H1 (cell line): ENCODE measurements at regions not wholly inside any gene's neighbourhood (a gene's known extent, or its start where the extent isn't known, plus 50 kb on each side); places are given as distances from the start of the nearest gene placed in this dataset.

Experiments
- CTCF ChIA-PET: fragments of 300-600 bp; sonication (Branson Sonifier 250); formaldehyde crosslinking; loops from one replicate; lab custom pipeline; 2021; ENCODE audit not compliant: partially characterized antibody; lab: Charles Lee
- POLR2A ChIA-PET: fragments of 300-600 bp; sonication (Branson Sonifier 250); formaldehyde crosslinking; loops from one replicate; lab custom pipeline; 2021; ENCODE audit warnings: inconsistent platforms; ENCODE audit not compliant: partially characterized antibody; lab: Charles Lee
- DNase-seq, 2 experiments: peaks; one replicate each; pipeline versions ENCODE4 v3.0.0 to v3.0.0-alpha.2; 2010 to 2022; ENCODE audit warnings: low spot score in 2 of 2, low read depth in 1 of 2, mixed read lengths in 1 of 2
- FAIRE-seq: peaks from 2 replicates; lab custom pipeline; 2011; peaks lifted over from hg19 to GRCh38; lab: Jason Lieb, UNC
- H2AFZ ChIP-seq: 2 replicates; pipeline ENCODE4 v1.8.1; 2012; ENCODE audit warnings: low read length, inconsistent platforms
- H2AK5ac ChIP-seq: 2 replicates; pipeline ENCODE4 v1.6.1; 2013; ENCODE audit warnings: low read depth, low read length
- H2BK120ac ChIP-seq: replicated peaks from 2 replicates; pipeline ENCODE3; 2013; ENCODE audit warnings: low read depth, low read length, inconsistent platforms
- H2BK12ac ChIP-seq: 2 replicates; pipeline ENCODE4 v1.6.1; 2013; ENCODE audit warnings: low read depth, low read length
- H2BK15ac ChIP-seq: 2 replicates; pipeline ENCODE4 v1.6.1; 2013; ENCODE audit warnings: low read length
- H2BK20ac ChIP-seq: 2 replicates; pipeline ENCODE4 v1.6.1; 2013; ENCODE audit warnings: low read length
- H2BK5ac ChIP-seq: 2 replicates; pipeline ENCODE4 v1.6.1; 2013; ENCODE audit warnings: low read depth, low read length
- H3K14ac ChIP-seq: 2 replicates; pipeline ENCODE4 v1.6.1; 2013; ENCODE audit warnings: inconsistent platforms; ENCODE audit not compliant: insufficient read length
- H3K18ac ChIP-seq: 2 replicates; pipeline ENCODE4 v1.6.1; 2013; ENCODE audit warnings: low read length; ENCODE audit errors: extremely low read depth
- H3K23ac ChIP-seq: 2 replicates; pipeline ENCODE4 v1.6.1; 2013; ENCODE audit warnings: inconsistent platforms; ENCODE audit not compliant: insufficient read length
- H3K23me2 ChIP-seq: 2 replicates; pipeline ENCODE4 v1.6.1; 2013; ENCODE audit warnings: low read depth, low read length
- H3K27ac ChIP-seq: 2 replicates; pipeline ENCODE4 v1.6.1; 2011; ENCODE audit warnings: low read depth, low read length, inconsistent platforms
- H3K27me3 ChIP-seq, 4 experiments: replicated peaks in 1 of 4; 1 replicate in 1 of 4; 2 replicates in 3 of 4; pipeline versions ENCODE4 v1.6.1 to v1.8.1; 2011 to 2013; ENCODE audit warnings: low read length in 3 of 4, mild to moderate bottlenecking in 3 of 4, inconsistent platforms in 2 of 4, mixed read lengths in 2 of 4, moderate library complexity in 1 of 4; ENCODE audit not compliant: control insufficient read depth in 3 of 4, insufficient read depth in 3 of 4; ENCODE audit errors: extremely low read depth in 1 of 4
- H3K36me3 ChIP-seq, 4 experiments: 2 replicates each; pipeline versions ENCODE4 v1.6.1 to v1.8.1; 2011 to 2013; ENCODE audit warnings: mild to moderate bottlenecking in 4 of 4, low read length in 3 of 4, moderate library complexity in 2 of 4, control low read depth in 1 of 4, inconsistent platforms in 1 of 4; ENCODE audit not compliant: insufficient read depth in 4 of 4, control insufficient read depth in 2 of 4
- H3K4ac ChIP-seq: replicated peaks from 2 replicates; pipeline ENCODE3; 2013; ENCODE audit warnings: low read length, low read depth, mixed read lengths, inconsistent platforms; ENCODE audit not compliant: insufficient read length
- H3K4me1 ChIP-seq, 4 experiments: replicated peaks in 1 of 4; 1 replicate in 1 of 4; 2 replicates in 3 of 4; pipeline versions ENCODE4 v1.6.1 to v1.8.1; 2011 to 2013; ENCODE audit warnings: low read length in 3 of 4, inconsistent platforms in 2 of 4, mixed read lengths in 1 of 4; ENCODE audit not compliant: insufficient read depth in 4 of 4, control insufficient read depth in 3 of 4
- H3K4me2 ChIP-seq, 2 experiments: 2 replicates each; pipeline versions ENCODE4 v1.6.1 to v1.8.1; 2011 to 2013; ENCODE audit warnings: low read depth in 2 of 2, low read length in 2 of 2, control low read depth in 1 of 2, inconsistent platforms in 1 of 2, mild to moderate bottlenecking in 1 of 2; ENCODE audit not compliant: insufficient read depth in 1 of 2
- H3K4me3 ChIP-seq, 4 experiments: fragments of 200-600, 300-600 bp in 1 of 4; sonication (generic), shearing (Covaris generic), sonication (Bioruptor Twin) in 1 of 4; 2 replicates each; pipeline versions ENCODE4 v1.5.1 to v1.8.1; 2011 to 2016; ENCODE audit warnings: low read length in 4 of 4, low read depth in 3 of 4, control low read depth in 2 of 4, inconsistent platforms in 2 of 4, mild to moderate bottlenecking in 2 of 4, mixed read lengths in 1 of 4, moderate library complexity in 1 of 4; ENCODE audit not compliant: insufficient read depth in 2 of 4; ENCODE audit errors: extremely low read depth in 1 of 4
- H3K56ac ChIP-seq: replicated peaks from 2 replicates; pipeline ENCODE3; 2013; ENCODE audit warnings: low read depth, mild to moderate bottlenecking, mixed read lengths, low read length, inconsistent platforms; ENCODE audit not compliant: insufficient read length
- H3K79me1 ChIP-seq: 2 replicates; pipeline ENCODE4 v1.6.1; 2013; ENCODE audit warnings: low read depth, low read length, control low read depth
- H3K79me2 ChIP-seq, 2 experiments: 2 replicates each; pipeline versions ENCODE4 v1.6.1 to v1.8.1; 2012 to 2013; ENCODE audit warnings: low read length in 2 of 2, mild to moderate bottlenecking in 2 of 2, inconsistent platforms in 1 of 2; ENCODE audit not compliant: insufficient read depth in 2 of 2, control insufficient read depth in 1 of 2
- H3K9ac ChIP-seq, 4 experiments: replicated peaks in 1 of 4; 1 replicate in 1 of 4; 2 replicates in 3 of 4; pipeline versions ENCODE4 v1.6.1 to v1.8.1; 2011 to 2013; ENCODE audit warnings: low read depth in 3 of 4, low read length in 3 of 4, control low read depth in 2 of 4, mild to moderate bottlenecking in 2 of 4, moderate library complexity in 2 of 4, inconsistent platforms in 1 of 4; ENCODE audit errors: extremely low read depth in 1 of 4
- H3K9me3 ChIP-seq, 2 experiments: 2 replicates each; pipeline versions ENCODE4 v1.6.1 to v1.8.1; 2012 to 2013; ENCODE audit warnings: mild to moderate bottlenecking in 2 of 2, moderate library complexity in 2 of 2, control low read depth in 1 of 2, inconsistent platforms in 1 of 2, low read depth in 1 of 2, low read length in 1 of 2, mixed read lengths in 1 of 2; ENCODE audit not compliant: insufficient read depth in 2 of 2
- H4K20me1 ChIP-seq, 2 experiments: replicated peaks in 1 of 2; 2 replicates each; pipeline versions ENCODE3 to v1.8.1; 2011 to 2013; ENCODE audit warnings: inconsistent platforms in 2 of 2, low read length in 2 of 2, mild to moderate bottlenecking in 1 of 2; ENCODE audit not compliant: insufficient read depth in 2 of 2, control insufficient read depth in 1 of 2
- H4K5ac ChIP-seq: 2 replicates; pipeline ENCODE4 v1.6.1; 2013; ENCODE audit warnings: low read length, low read depth, mixed read lengths, inconsistent platforms; ENCODE audit not compliant: insufficient read length
- H4K8ac ChIP-seq: 2 replicates; pipeline ENCODE4 v1.8.0; 2013; ENCODE audit warnings: mild to moderate bottlenecking, moderate library complexity, low read length, inconsistent platforms; ENCODE audit not compliant: insufficient read depth; ENCODE audit errors: extremely low read depth
- H4K91ac ChIP-seq: replicated peaks from 2 replicates; pipeline ENCODE3; 2013; ENCODE audit warnings: low read length, mixed read lengths, inconsistent platforms; ENCODE audit not compliant: insufficient read length
- ASH2L ChIP-seq: fragments of 200-600, 300-600 bp; sonication (generic); IDR thresholded peaks from one replicate; pipeline ENCODE4 v1.7.1; 2017; ENCODE audit warnings: low read length
- BRCA1 ChIP-seq: IDR thresholded peaks from 2 replicates; pipeline ENCODE4 v1.6.1; 2012; ENCODE audit warnings: low read depth, low read length, improper control_type of control experiment
- CREB1 ChIP-seq: IDR thresholded peaks from 2 replicates; pipeline ENCODE4 v1.6.1; 2012; ENCODE audit warnings: inconsistent platforms
- E2F6 ChIP-seq: IDR thresholded peaks from 2 replicates; pipeline ENCODE4 v1.6.1; 2012; ENCODE audit warnings: inconsistent platforms
- EZH2 ChIP-seq: fragments of 200-600 bp; sonication (generic); IDR thresholded peaks from 2 replicates; pipeline ENCODE4 v1.7.1; 2012; ENCODE audit warnings: low read depth, mild to moderate bottlenecking, moderate library complexity, low read length, inconsistent platforms; ENCODE audit not compliant: severe bottlenecking
- KDM5A ChIP-seq: fragments of 200-600 bp; IDR thresholded peaks from 2 replicates; pipeline ENCODE4 v1.7.1; 2012; ENCODE audit warnings: mild to moderate bottlenecking, low read length, inconsistent platforms, mixed read lengths
- NANOG ChIP-seq: IDR thresholded peaks from 2 replicates; pipeline ENCODE4 v1.6.1; 2011; ENCODE audit warnings: low read length, low read depth, mild to moderate bottlenecking, inconsistent platforms; ENCODE audit not compliant: insufficient read depth, poor library complexity, severe bottlenecking
- POLR2A ChIP-seq, 2 experiments: IDR thresholded peaks; 1 replicate in 1 of 2; 2 replicates in 1 of 2; pipeline ENCODE4 v1.6.1; 2011; ENCODE audit warnings: low read depth in 2 of 2, low read length in 2 of 2, mild to moderate bottlenecking in 2 of 2; ENCODE audit errors: control extremely low read depth in 1 of 2
- POU5F1 ChIP-seq: IDR thresholded peaks from 2 replicates; pipeline ENCODE4 v1.6.1; 2011; ENCODE audit warnings: low read depth, mild to moderate bottlenecking, low read length, moderate library complexity
- RBBP5 ChIP-seq: IDR thresholded peaks from 2 replicates; pipeline ENCODE4 v1.7.1; 2012; ENCODE audit warnings: low read depth, mild to moderate bottlenecking, inconsistent platforms, low read length, moderate library complexity, borderline replicate concordance
- RNF2 ChIP-seq: fragments of 200-900, 300-1000 bp; sonication (generic); IDR thresholded peaks from 2 replicates; pipeline ENCODE4 v1.7.1; 2016; ENCODE audit warnings: borderline replicate concordance, low read depth, mild to moderate bottlenecking, antibody characterized with exemption, low read length; ENCODE audit not compliant: poor library complexity, severe bottlenecking; ENCODE audit errors: missing control alignments
- SAP30 ChIP-seq: fragments of 300-600 bp; sonication (generic); IDR thresholded peaks from 2 replicates; pipeline ENCODE4 v1.7.1; 2012; ENCODE audit warnings: low read length, moderate library complexity, mild to moderate bottlenecking, inconsistent platforms; ENCODE audit not compliant: insufficient read depth, insufficient replicate concordance
- SIRT6 ChIP-seq: IDR thresholded peaks from one replicate; pipeline ENCODE4 v1.7.1; 2012; ENCODE audit warnings: low read length, inconsistent platforms
- SP4 ChIP-seq: IDR thresholded peaks from 2 replicates; pipeline ENCODE4 v1.6.1; 2012; ENCODE audit warnings: low read length, inconsistent platforms
- SRF ChIP-seq: IDR thresholded peaks from 2 replicates; pipeline ENCODE4 v1.6.1; 2011; ENCODE audit warnings: mild to moderate bottlenecking, low read depth, low read length, moderate library complexity
- WGBS, 2 experiments: shearing (Covaris generic) in 1 of 2; methylation state at CpG; one replicate each; pipeline versions ENCODE4 v1.1.6 to v1.1.7; 2013 to 2015; ENCODE audit warnings: low lambda C conversion rate in 2 of 2, mixed read lengths in 2 of 2, inconsistent platforms in 1 of 2, low coverage in 1 of 2, missing lambda C conversion rate in 1 of 2; ENCODE audit not compliant: insufficient replicate concordance in 2 of 2, insufficient coverage in 1 of 2, insufficient read length in 1 of 2; ENCODE audit errors: extremely low coverage in 1 of 2, missing lambda C conversion rate in 1 of 2; 5-methylcytosine and 5-hydroxymethylcytosine counted together

DNA sequence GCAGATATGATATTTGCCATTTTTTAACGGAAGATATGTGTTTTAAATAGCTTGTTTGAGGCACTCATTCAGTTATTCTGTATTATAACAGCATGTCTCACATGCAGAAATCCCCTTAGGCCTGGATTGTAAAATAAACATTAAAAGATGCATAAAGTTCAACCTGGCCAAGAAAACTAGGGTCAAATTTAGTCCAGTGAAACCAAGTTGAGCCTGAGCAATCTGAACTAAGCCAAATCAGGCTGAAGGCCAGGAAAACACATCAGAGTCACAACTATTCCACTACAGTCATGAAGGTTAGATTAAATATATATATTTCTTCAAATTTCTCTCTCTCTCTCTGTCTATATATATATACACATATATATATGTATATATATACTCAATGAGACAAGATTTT, 504.8 kb downstream of the SLITRK1 start:
- H4K91ac ChIP-seq: no peak overlapping the region
- H3K79me2 ChIP-seq: no peaks in the 10 kb centered on the region
- no peak overlapping the region for H2AK5ac ChIP-seq
- H3K27me3 ChIP-seq: no peaks in the 10 kb centered on the region
- no peaks in the 10 kb centered on the region for H3K4me1 ChIP-seq
- H4K8ac ChIP-seq: no peak overlapping the region
- H3K27ac ChIP-seq: no peak overlapping the region
- H2AFZ ChIP-seq: no peak overlapping the region
- no peak overlapping the region for H3K4me2 ChIP-seq
- 86% methylated on average over 1 of the region's 1 CpG; no CpG with 5 or more reads in 1 of the 2 experiments for WGBS, 2 experiments
- ChIA-PET CTCF (no interaction called here), POLR2A (no interaction called here)
- H3K23me2 ChIP-seq: peaks cover 2% of the 10 kb centered on the region; the same call in 1 of the 2 replicates
- H3K9me3 ChIP-seq: no peaks in the 10 kb centered on the region
- H2BK20ac ChIP-seq: no peak overlapping the region
- no peak overlapping the region for H3K14ac ChIP-seq
- H2BK5ac ChIP-seq: no peak overlapping the region
- H2BK120ac ChIP-seq: no peak overlapping the region
- H3K4me3 ChIP-seq: no peak overlapping the region
- H3K4ac ChIP-seq: no peak overlapping the region
- FAIRE-seq (no peak), DNase-seq (no peak)
- no peak overlapping the region for H2BK15ac ChIP-seq
- no peak overlapping the region for H3K18ac ChIP-seq
- no peak overlapping the region for H3K56ac ChIP-seq
- no peak overlapping the region for H2BK12ac ChIP-seq
- no peaks in the 10 kb centered on the region for H3K79me1 ChIP-seq
- H4K20me1 ChIP-seq: no peaks in the 10 kb centered on the region
- no peak overlapping the region for H3K9ac ChIP-seq
- no peaks in the 10 kb centered on the region for H3K36me3 ChIP-seq
- no peak overlapping the region for H4K5ac ChIP-seq
- H3K23ac ChIP-seq: no peak overlapping the region
- TF ChIP-seq SRF (no peak), E2F6 (no peak), NANOG (no peak), SIRT6 (no peak), SAP30 (no peak), RNF2 (no peak), SP4 (no peak), ASH2L (no peak), RBBP5 (no peak), POU5F1 (no peak), CREB1 (no peak), POLR2A (IDR thresholded peaks at IDR 0.05; ENCODE audit: control extremely low read depth in 1 of 2, low read depth in 2 of 2, low read length in 2 of 2) (no peak), BRCA1 (no peak), KDM5A (no peak), EZH2 (no peak)
